Fibroblast of lung (primary cell): ENCODE measurements at regions not wholly inside any gene's neighbourhood (a gene's known extent, or its start where the extent isn't known, plus 50 kb on each side); places are given as distances from the start of the nearest gene placed in this dataset.

Source experiments
- DNase-seq, 2 donors: peaks; one replicate each; pipeline versions ENCODE4 v3.0.0 to v3.0.0-alpha.2; 2010; ENCODE audit warnings: low read depth in 2 of 2
- H2AFZ ChIP-seq: 2 replicates; pipeline ENCODE4 v1.5.1; 2012; ENCODE audit warnings: low read length, control low read depth, inconsistent platforms
- H3K27ac ChIP-seq: 2 replicates; pipeline ENCODE4 v1.5.1; 2011; ENCODE audit warnings: low read length, control low read depth; ENCODE audit not compliant: insufficient read depth
- H3K27me3 ChIP-seq: 2 replicates; pipeline ENCODE4 v1.5.1; 2011; ENCODE audit warnings: mild to moderate bottlenecking, low read length; ENCODE audit not compliant: control insufficient read depth, insufficient read depth
- H3K36me3 ChIP-seq: 2 replicates; pipeline ENCODE4 v1.5.1; 2011; ENCODE audit warnings: low read length; ENCODE audit not compliant: control insufficient read depth, insufficient read depth
- H3K4me1 ChIP-seq: 2 replicates; pipeline ENCODE4 v1.5.1; 2011; ENCODE audit warnings: low read length; ENCODE audit not compliant: control insufficient read depth, insufficient read depth; ENCODE audit errors: extremely low read depth
- H3K4me2 ChIP-seq: 2 replicates; pipeline ENCODE4 v1.5.1; 2011; ENCODE audit warnings: low read length, control low read depth; ENCODE audit not compliant: insufficient read depth; ENCODE audit errors: extremely low read depth
- H3K4me3 ChIP-seq, 4 experiments: fragments of 200-600 bp in 1 of 4; sonication (generic) in 1 of 4; replicated peaks in 1 of 4; 2 replicates each; pipeline ENCODE4 v1.5.1; 2011 to 2016; ENCODE audit warnings: low read length in 4 of 4, low read depth in 3 of 4, mild to moderate bottlenecking in 3 of 4, control low read depth in 2 of 4, inconsistent platforms in 1 of 4, mixed read lengths in 1 of 4; ENCODE audit not compliant: insufficient read depth in 1 of 4; ENCODE audit errors: control extremely low read depth in 1 of 4
- H3K79me2 ChIP-seq: 2 replicates; pipeline ENCODE4 v1.5.1; 2012; ENCODE audit warnings: mild to moderate bottlenecking, low read length, inconsistent platforms; ENCODE audit not compliant: control insufficient read depth, insufficient read depth
- H3K9ac ChIP-seq: 2 replicates; pipeline ENCODE4 v1.5.1; 2011; ENCODE audit warnings: mild to moderate bottlenecking, low read length, control low read depth; ENCODE audit not compliant: insufficient read depth
- H3K9me3 ChIP-seq: 2 replicates; pipeline ENCODE4 v1.5.1; 2012; ENCODE audit warnings: low read depth, low read length; ENCODE audit not compliant: control insufficient read depth, insufficient read depth
- H4K20me1 ChIP-seq: 2 replicates; pipeline ENCODE4 v1.5.1; 2011; ENCODE audit warnings: low read length; ENCODE audit not compliant: control insufficient read depth, insufficient read depth; ENCODE audit errors: extremely low read depth
- EZH2 ChIP-seq: IDR thresholded peaks from 2 replicates; pipeline ENCODE4 v1.5.1; 2012; ENCODE audit warnings: low read length, control low read depth, mild to moderate bottlenecking; ENCODE audit errors: missing control alignments
- TF ChIP-seq, protein P1 (sequence below), 2 donors: IDR thresholded peaks in 1 of 2; conservative IDR thresholded peaks in 1 of 2; 1 replicate in 1 of 2; 2 replicates in 1 of 2; pipeline ENCODE4 v1.5.1; 2011 to 2012; ENCODE audit warnings: low read length in 2 of 2, control low read depth in 1 of 2, inconsistent platforms in 1 of 2, low read depth in 1 of 2, mild to moderate bottlenecking in 1 of 2

GRCh38 chrX:113594123-113594841 is 753.7 kb upstream of the AMOT start:
- no peak for TF ChIP-seq EZH2
- Histone ChIP-seq H3K27me3 (no peaks in the 10 kb centered on the region), H4K20me1 (no peaks in the 10 kb centered on the region), H3K4me2 (no peak overlapping the region), H2AFZ (no peak overlapping the region), H3K4me3 (no peak overlapping the region), H3K4me1 (no peaks in the 10 kb centered on the region), H3K79me2 (no peaks in the 10 kb centered on the region), H3K36me3 (no peaks in the 10 kb centered on the region), H3K9ac (no peak overlapping the region), H3K9me3 (no peaks in the 10 kb centered on the region), H3K27ac (no peak overlapping the region)
- DNase-seq = no peak

GRCh38 chrX:113586281-113586898 is 745.8 kb upstream of the AMOT start:
- TF ChIP-seq, protein P1, sequence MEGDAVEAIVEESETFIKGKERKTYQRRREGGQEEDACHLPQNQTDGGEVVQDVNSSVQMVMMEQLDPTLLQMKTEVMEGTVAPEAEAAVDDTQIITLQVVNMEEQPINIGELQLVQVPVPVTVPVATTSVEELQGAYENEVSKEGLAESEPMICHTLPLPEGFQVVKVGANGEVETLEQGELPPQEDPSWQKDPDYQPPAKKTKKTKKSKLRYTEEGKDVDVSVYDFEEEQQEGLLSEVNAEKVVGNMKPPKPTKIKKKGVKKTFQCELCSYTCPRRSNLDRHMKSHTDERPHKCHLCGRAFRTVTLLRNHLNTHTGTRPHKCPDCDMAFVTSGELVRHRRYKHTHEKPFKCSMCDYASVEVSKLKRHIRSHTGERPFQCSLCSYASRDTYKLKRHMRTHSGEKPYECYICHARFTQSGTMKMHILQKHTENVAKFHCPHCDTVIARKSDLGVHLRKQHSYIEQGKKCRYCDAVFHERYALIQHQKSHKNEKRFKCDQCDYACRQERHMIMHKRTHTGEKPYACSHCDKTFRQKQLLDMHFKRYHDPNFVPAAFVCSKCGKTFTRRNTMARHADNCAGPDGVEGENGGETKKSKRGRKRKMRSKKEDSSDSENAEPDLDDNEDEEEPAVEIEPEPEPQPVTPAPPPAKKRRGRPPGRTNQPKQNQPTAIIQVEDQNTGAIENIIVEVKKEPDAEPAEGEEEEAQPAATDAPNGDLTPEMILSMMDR (conservative IDR thresholded peaks at IDR 0.05 in 1 of 2, IDR thresholded peaks at IDR 0.05 in 1 of 2; ENCODE audit: low read depth in 1 of 2, low read length in 2 of 2) = no peak
- no peak for TF ChIP-seq EZH2

DNA sequence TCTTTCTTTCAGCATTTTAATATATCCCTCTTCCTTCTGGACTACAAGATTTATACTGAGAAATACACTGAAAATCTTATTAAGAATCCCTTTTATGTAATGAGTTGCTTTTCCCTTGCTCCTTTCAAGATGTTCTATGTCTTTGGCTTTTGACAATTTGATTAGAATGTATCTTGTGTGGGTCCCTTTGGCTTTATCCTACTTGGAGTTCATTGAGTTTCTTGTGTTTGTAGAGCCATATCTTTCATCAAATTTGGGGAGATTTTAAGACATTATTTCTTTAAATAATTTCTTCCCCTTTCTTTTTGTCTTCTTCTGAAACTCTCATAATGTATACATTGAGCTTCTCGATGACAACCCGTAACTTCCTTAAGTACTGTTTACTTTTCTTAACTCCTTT is 739.9 kb upstream of the AMOT start:
- Histone ChIP-seq H3K9ac (no peak overlapping the region), H3K79me2 (no peaks in the 10 kb centered on the region), H3K27ac (no peak overlapping the region), H3K4me2 (no peak overlapping the region), H4K20me1 (no peaks in the 10 kb centered on the region), H2AFZ (no peak overlapping the region), H3K36me3 (no peaks in the 10 kb centered on the region), H3K27me3 (no peaks in the 10 kb centered on the region), H3K9me3 (no peaks in the 10 kb centered on the region), H3K4me3 (no peak overlapping the region), H3K4me1 (no peaks in the 10 kb centered on the region)
- no peak for DNase-seq
- TF ChIP-seq, protein P1 (conservative IDR thresholded peaks at IDR 0.05 in 1 of 2, IDR thresholded peaks at IDR 0.05 in 1 of 2; ENCODE audit: low read depth in 1 of 2, low read length in 2 of 2) = no peak
- TF ChIP-seq EZH2 = no peak

More at GRCh38 chrX:113586281-113586898, 745.8 kb upstream of the AMOT start:
- Histone ChIP-seq H3K27me3 (no peaks in the 10 kb centered on the region), H3K36me3 (no peaks in the 10 kb centered on the region), H3K4me1 (no peaks in the 10 kb centered on the region), H3K4me2 (no peak overlapping the region), H3K27ac (no peak overlapping the region), H3K9ac (no peak overlapping the region), H2AFZ (no peak overlapping the region), H3K4me3 (no peak overlapping the region), H3K9me3 (no peaks in the 10 kb centered on the region), H3K79me2 (no peaks in the 10 kb centered on the region), H4K20me1 (no peaks in the 10 kb centered on the region)
- no peak for DNase-seq
